Activated T-cell treated with anti-CD3 and anti-CD28 coated beads, Interleukin-2, amount 50 U/mL, for 4 hours (primary cell): ENCODE measurements at regions not wholly inside any gene's neighbourhood (a gene's known extent, or its start where the extent isn't known, plus 50 kb on each side); places are given as distances from the start of the nearest gene placed in this dataset.
"Not testable (repeated sequence)": the region's sequence is repeated elsewhere in the genome, so short reads cannot be mapped to it uniquely, and the experiment has no call there.

Source experiments
- ATAC-seq, 2 donors: fragments of 200-7000 bp; cut with Tn5 transposase; one replicate each; pipeline ENCODE4 v1.10.0; 2021
- DNase-seq: peaks from one replicate; pipeline ENCODE4 v3.0.0-alpha.2; 2020
- H3K27me3 Mint-ChIP-seq: one replicate; pipeline ENCODE4 v1.8.0; 2021; ENCODE audit warnings: low read depth, mixed read lengths
- H3K36me3 Mint-ChIP-seq: one replicate; pipeline ENCODE4 v1.8.0; 2022; ENCODE audit warnings: mixed read lengths; ENCODE audit not compliant: insufficient read depth
- H3K4me1 Mint-ChIP-seq: one replicate; pipeline ENCODE4 v1.8.0; 2021; ENCODE audit warnings: low read depth, mixed read lengths
- H3K4me3 Mint-ChIP-seq: one replicate; pipeline ENCODE4 v1.8.0; 2021; ENCODE audit warnings: mild to moderate bottlenecking, moderate library complexity, mixed read lengths
- H3K9me3 Mint-ChIP-seq: one replicate; pipeline ENCODE4 v1.8.0; 2021; ENCODE audit warnings: mixed read lengths

DNA sequence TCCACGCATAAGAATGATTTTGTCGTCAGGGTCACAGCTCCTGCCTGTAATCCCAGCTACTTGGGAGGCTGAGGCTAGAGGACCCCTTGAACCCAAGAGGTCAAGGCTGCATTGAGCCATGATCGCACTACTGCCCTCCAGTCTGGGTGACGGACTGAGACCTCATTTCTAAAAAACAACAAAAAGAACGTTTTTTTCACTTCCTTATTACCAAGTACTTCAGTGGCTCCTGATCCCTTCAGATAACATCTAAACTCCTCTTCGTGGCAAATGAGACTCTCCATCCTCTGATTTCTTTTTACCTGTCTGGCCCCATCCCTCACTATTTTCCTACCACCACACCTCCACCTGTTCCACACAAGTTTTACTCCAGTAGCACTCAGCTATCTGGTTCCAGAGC is 105.4 kb upstream of the TLK1 start:
- Mint-ChIP-seq H3K27me3 (no peaks in the 10 kb centered on the region), H3K4me3 (no peak overlapping the region), H3K9me3 (no peaks in the 10 kb centered on the region), H3K4me1 (peaks cover 15% of the 10 kb centered on the region), H3K36me3 (no peaks in the 10 kb centered on the region)
- DNase-seq, result no peak
- no peak for ATAC-seq

DNA sequence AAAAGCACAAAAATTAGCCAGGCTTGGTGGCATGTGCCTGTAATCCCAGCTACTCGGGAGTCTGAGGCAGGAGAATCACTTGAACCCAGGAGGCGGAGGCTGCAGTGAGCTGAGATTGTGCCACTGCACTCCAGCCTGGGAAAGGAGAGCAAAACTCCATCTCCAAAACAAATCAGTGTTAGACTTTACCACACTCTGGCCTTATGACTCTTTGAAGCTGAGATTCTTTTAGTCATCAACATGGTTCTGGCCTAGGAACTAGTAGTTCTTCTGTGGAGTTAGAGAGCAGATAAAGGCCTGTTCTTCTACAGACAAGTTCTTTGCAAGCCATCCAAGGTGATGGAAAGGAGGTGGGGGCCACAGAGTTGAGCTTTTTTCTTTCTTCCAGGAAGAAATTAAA is 100.8 kb upstream of the TLK1 start:
- H3K4me3 Mint-ChIP-seq, H3K27me3 Mint-ChIP-seq, H3K9me3 Mint-ChIP-seq, ATAC-seq, DNase-seq, H3K36me3 Mint-ChIP-seq: not testable (repeated sequence)
- H3K4me1 Mint-ChIP-seq, result peaks cover 29% of the 10 kb centered on the region

DNA sequence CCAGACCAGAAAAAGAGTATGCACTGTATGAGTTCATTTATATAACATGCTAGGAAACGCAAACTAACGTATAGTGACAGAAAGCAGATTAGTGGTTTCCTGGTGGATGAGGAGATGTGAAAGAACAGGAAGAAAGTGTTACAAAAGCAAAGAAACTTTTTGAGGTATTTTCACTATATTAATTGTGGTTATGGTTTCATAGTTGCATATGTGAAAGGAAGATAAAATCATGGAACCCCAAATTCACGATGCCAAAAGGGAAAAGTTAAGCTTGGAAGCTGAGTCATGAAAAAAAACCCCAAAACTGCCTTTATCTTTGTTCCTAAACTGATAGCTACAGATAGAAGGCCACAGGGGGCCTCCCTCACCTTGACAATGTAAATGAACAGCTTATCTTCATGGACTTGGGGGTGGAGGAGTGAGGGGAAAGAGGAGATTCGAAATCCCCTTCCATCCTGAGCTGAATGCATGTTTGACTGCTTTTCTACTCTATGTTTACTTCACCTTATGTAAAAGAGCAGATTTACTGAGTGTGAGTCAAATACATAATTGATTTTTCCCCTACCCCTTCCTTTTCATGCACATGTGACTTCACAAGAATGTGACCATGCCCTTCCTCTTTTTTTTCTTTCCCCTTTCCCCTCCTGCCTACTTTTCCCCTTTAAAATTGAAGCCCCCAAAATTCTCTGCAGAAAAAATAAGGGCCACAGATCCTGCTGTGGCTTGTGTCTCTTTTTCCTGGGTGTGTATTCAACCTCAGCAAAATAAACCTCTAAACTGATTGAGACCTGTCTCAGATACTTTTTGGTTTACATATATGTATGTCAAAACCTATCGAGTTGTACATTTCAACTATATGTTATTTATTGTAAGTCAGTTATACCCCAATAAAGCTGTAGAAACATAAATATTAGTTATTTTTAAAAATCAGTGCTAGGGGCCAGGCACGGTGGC is 100.1 kb upstream of the TLK1 start:
- DNase-seq, result no peak
- peak; percentile 95 to 97 for ATAC-seq
- H3K9me3 Mint-ChIP-seq, result no peaks in the 10 kb centered on the region
- peaks cover 29% of the 10 kb centered on the region for H3K4me1 Mint-ChIP-seq
- H3K4me3 Mint-ChIP-seq, result no peak overlapping the region
- H3K36me3 Mint-ChIP-seq, result no peaks in the 10 kb centered on the region
- H3K27me3 Mint-ChIP-seq, result no peaks in the 10 kb centered on the region

DNA sequence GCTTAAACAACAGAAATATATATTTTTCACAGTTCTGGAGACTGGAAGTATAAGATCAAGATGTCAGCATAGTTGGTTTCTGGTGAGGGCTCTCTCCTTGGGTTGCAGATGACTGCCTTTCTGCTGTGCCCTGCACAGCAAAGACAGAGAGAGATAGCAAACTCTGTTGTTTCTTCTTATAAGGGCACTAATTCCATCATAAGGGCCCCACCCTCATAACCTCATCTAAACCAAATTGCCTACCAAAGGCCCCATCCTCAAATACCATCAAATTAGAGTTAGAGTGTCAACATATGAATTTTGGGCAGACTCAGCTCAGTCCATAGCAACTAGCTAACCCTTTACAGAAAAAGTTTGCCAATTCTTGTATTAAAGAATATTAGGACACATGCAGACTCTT is 94.0 kb upstream of the TLK1 start:
- no peaks in the 10 kb centered on the region for H3K27me3 Mint-ChIP-seq
- no peaks in the 10 kb centered on the region for H3K36me3 Mint-ChIP-seq
- DNase-seq (no peak), ATAC-seq (no peak)
- H3K4me3 Mint-ChIP-seq, result no peak overlapping the region
- no peaks in the 10 kb centered on the region for H3K9me3 Mint-ChIP-seq
- peaks cover 5% of the 10 kb centered on the region for H3K4me1 Mint-ChIP-seq

DNA sequence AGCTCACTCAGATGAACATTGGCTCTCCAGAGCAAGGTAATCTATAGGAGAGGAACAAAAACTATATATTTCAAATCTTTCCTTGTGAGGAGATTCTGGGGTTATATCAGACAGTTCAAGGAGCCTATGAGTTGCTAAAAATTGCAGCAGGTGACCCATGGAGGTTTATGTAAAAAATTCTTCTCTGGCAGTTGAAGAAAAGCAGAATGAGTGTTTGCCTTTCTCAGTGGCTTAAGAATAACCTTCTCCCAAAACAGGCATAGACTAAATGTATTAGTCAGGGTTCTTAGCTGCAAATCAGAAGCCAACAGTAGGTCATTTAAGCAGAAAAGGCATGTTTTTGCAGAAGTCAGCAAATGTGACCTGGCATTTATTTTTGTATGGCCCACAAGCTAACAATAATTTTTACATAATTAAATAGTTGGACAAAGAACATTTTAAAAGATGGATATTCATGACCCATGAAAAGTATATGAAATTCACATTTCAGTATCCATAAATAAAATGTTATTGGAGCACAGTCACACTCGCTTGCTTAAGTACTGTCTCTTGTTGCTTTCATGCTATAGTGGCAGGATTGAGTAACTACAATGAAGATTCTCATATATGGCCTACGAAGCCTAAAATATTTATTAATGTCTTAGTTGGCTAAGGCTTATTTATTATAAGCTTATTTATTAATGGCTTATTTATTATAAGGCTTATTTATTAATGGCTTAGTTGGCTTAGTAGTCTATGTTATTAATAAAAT is 93.4 kb upstream of the TLK1 start:
- no peak for ATAC-seq
- no peaks in the 10 kb centered on the region for H3K27me3 Mint-ChIP-seq
- no peaks in the 10 kb centered on the region for H3K9me3 Mint-ChIP-seq
- H3K4me1 Mint-ChIP-seq, result peaks cover 11% of the 10 kb centered on the region
- DNase-seq, result no peak
- H3K36me3 Mint-ChIP-seq, result no peaks in the 10 kb centered on the region
- no peak overlapping the region for H3K4me3 Mint-ChIP-seq

DNA sequence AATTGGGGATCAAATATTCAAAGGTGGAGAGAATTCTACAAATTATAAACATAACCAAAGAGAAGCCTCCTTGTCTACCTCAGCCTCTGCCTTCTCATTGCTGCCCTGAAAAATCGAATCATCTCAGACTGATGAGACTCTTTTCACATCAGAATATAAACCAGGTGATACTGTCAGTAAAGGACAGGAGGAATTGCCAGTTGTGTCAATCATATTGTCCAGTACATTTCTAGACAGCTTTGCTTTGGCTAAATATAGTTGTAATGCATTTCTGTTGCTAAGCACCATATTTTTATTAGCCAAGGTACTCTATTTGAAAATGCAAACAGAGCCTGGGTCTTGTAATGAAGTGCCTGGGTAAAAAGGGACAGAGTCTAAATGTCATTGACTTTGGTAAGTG is 92.6 kb upstream of the TLK1 start:
- H3K4me3 Mint-ChIP-seq, result no peak overlapping the region
- H3K36me3 Mint-ChIP-seq, result no peaks in the 10 kb centered on the region
- ATAC-seq (no peak), DNase-seq (no peak)
- no peaks in the 10 kb centered on the region for H3K27me3 Mint-ChIP-seq
- H3K9me3 Mint-ChIP-seq, result no peaks in the 10 kb centered on the region
- H3K4me1 Mint-ChIP-seq, result peaks cover 19% of the 10 kb centered on the region

DNA sequence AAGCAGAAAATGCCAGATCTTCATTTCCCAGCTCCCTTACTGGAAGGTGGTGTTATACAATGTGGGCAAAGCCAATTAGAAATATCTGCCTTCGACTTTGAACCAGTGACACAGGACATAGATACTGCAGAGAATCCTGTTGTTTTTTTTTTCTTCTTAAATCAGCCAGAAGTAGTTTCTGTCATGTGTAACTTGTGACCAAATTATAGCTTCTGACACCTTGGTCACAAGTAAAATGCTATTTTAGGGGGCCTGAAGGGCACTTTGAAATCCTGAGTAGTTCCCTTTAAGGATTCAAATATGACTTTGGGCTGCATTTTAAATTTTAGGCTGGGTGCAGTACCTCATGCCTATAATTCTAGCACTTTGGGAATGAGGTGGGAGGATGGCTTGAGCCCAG is 89.0 kb upstream of the TLK1 start:
- Mint-ChIP-seq H3K27me3 (no peaks in the 10 kb centered on the region), H3K4me3 (no peak overlapping the region), H3K36me3 (peaks cover 5% of the 10 kb centered on the region), H3K4me1 (peaks cover 48% of the 10 kb centered on the region), H3K9me3 (peaks cover 12% of the 10 kb centered on the region)
- DNase-seq (no peak), ATAC-seq (no peak)

DNA sequence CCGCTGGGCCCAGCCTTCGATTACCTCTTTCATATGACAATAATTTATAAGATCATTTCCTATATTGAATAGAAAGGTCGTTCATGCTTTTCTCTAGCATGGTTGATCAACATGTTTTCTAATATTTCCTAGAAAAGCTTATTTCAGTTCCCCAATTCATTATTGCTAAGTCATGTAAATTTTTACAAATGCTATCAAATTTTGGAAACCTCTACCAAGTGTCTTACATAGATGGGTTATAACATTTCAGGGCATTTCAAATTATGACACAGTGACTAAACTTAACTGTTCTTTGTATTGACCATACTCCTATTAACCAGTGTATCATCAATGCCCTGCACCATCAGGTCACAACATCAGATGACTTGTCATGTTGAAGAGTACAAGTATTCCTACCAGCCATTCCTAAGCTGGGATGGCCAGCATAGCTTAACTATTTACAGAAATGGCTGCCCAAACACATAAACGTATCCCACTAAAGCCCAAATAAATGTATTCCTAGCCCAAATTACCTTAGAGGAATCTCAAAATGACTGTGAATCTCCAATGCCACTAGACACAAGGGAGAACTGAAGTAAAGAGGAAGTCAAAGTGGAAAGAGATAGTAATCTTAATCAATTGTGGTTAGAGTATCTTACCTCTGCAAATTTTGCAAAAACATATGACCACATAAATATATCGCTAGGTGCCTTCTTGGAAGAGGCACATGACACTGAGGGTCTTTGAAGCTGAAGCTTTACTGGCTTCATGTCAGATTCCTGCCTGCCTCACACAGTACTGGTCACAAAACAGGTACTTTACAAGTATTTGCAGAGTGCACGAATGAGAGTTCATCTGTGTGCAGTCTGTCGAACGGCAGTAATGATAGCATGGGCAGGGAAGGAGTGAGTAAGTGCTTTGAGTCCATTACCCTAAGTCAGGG is 87.3 kb upstream of the TLK1 start:
- peaks cover 52% of the 10 kb centered on the region for H3K4me1 Mint-ChIP-seq
- H3K4me3 Mint-ChIP-seq, result peak overlapping the region; percentile 9
- DNase-seq (no peak), ATAC-seq (peak; percentile 81 to 82)
- no peaks in the 10 kb centered on the region for H3K27me3 Mint-ChIP-seq
- H3K36me3 Mint-ChIP-seq, result peaks cover 5% of the 10 kb centered on the region
- H3K9me3 Mint-ChIP-seq, result peaks cover 15% of the 10 kb centered on the region

DNA sequence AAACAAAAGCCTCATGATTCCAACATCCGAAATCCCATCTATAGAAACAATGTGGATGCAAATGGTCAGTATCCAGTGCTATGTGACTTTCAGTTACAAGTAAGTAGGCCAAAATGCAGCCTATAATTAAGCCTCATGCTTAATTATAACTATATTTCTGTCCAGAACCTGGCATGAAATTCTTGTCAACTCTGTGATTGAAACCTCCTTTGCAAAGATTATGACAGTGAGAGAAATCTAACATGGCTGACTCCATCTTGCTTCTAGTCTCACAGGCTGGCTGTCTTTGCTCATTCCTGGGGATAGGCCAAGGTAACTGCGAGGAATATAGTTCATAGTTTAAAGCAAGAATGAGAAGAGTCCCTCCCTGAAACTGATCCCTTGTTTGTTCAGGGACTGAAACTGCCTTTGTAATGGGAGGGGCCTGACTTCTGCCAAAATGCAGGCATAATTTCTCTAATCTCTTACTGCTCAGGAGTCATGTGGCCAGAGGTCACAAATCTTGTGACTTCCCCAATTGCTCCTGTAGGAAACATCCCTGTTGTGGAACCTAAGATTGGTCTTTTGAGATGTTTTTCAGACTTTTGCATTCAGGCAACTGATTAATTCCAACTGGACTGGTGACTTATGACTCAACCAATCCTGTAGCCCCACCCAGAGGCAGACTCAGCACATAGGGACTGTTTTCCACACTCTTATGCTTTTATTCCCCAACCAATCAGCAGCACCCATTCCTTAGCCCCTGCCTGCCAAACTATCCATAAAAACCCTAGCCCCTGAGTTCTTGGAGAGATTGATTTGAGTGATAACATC is 84.5 kb upstream of the TLK1 start:
- ATAC-seq (no peak), DNase-seq (no peak)
- Mint-ChIP-seq H3K27me3 (no peaks in the 10 kb centered on the region), H3K4me3 (no peak overlapping the region), H3K4me1 (peaks cover 51% of the 10 kb centered on the region), H3K9me3 (peaks cover 15% of the 10 kb centered on the region), H3K36me3 (peaks cover 5% of the 10 kb centered on the region)

DNA sequence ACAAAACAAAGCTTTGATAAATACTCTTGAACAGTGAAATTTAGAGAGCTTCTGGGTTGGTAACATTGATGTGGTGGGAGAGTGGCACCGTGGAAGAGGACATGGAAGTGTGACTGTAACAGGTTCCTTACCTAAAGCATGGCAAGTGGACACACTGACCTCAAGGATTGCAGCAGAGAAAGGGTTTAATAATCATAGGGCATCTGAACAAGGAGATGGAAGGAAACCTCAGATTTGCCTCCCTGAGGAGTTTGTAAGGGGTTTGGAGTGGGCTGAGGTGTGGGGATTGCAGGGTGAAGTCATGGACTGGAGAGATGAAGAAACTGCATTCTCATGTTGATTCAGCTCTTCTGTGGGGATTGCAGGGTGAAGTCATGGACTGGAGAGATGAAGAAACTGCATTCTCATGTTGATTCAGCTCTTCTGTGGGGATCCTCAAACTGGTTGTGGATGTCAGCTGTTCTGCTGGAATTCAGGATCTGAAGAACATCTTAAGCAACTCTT is 83.8 kb upstream of the TLK1 start:
- peaks cover 15% of the 10 kb centered on the region for H3K9me3 Mint-ChIP-seq
- no peaks in the 10 kb centered on the region for H3K27me3 Mint-ChIP-seq
- peaks cover 45% of the 10 kb centered on the region for H3K4me1 Mint-ChIP-seq
- ATAC-seq, result no peak
- H3K36me3 Mint-ChIP-seq, result peaks cover 5% of the 10 kb centered on the region
- no peak overlapping the region for H3K4me3 Mint-ChIP-seq
- DNase-seq, result no peak

DNA sequence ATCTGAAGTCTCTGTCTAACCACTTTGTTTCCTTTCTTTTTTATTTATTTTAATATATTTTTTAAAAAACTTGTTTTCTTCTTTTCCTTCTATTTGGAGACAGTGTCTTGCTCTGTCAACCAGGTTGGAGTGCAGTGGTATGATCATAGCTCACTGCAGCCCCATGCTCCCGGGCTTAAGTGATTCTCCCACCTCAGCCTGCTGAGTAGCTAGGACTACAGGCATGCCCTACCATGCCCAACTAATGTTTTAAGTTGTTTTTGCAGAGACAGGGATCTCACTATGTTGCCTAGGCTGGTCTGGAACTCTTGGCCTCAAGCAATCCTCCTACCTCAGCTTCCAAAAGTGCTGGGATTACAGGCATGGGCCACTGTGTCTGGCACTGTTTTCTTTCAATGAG is 81.1 kb upstream of the TLK1 start:
- no peaks in the 10 kb centered on the region for H3K27me3 Mint-ChIP-seq
- H3K4me1 Mint-ChIP-seq, result peaks cover 26% of the 10 kb centered on the region
- H3K9me3 Mint-ChIP-seq, result peaks cover 15% of the 10 kb centered on the region
- ATAC-seq (no peak), DNase-seq (no peak)
- peaks cover 5% of the 10 kb centered on the region for H3K36me3 Mint-ChIP-seq
- no peak overlapping the region for H3K4me3 Mint-ChIP-seq

DNA sequence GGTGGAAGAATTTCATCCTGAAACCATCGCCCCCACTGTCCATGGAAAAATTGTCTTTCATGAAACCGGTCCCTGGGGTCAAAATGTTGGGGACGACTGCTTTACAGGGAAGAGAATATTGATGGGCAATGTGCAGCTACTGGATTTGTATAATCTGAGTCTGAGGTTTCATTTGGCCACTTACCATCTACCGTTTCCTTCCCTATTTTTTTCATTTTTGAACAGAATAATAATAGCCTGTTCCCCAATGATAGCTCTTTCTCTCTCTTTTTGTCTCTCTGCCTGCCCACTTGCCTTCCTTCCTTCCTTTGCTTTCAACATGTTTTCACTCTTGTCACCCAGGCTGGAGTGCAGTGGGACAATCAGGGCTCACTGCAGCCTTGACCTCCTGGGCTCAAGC is 78.3 kb upstream of the TLK1 start:
- no peak for DNase-seq
- Mint-ChIP-seq H3K4me3 (no peak overlapping the region), H3K27me3 (no peaks in the 10 kb centered on the region), H3K4me1 (peaks cover 7% of the 10 kb centered on the region), H3K9me3 (no peaks in the 10 kb centered on the region), H3K36me3 (no peaks in the 10 kb centered on the region)
- ATAC-seq, result no peak

DNA sequence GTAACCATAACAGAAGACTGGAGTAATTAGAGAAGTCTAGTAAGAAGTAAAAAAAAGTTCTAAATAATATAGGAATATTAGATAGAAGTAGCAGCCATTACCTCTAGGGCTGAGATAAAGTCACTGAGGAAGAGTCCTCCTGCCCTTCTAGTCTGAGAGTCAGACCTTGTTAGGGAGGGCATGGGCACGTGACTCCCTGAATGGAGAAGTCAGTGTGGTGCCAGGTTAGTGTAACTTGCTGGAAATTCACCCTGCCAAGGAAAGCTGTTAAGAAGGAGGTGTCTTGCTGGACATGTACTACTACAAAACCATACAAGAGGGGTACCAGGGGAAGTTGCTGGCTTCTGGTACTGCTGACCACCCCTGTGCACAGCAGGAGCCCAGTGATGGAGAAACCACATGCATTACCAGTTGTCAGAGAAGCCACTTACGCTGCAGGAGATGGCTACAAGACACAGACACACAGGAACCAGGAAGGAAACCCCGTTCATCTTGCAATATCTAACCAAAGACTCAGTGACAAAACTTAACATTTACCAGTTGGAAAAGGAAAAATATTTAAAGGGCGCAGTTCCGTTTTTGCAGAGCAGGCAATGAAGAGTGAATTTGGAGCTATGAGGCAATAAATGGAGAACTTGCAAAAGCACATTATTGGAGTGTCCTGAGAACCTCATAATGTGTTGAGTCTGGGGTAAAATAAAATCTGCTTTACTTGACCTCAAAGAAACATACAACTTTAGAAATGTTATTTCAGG is 77.2 kb upstream of the TLK1 start:
- no peak overlapping the region for H3K4me3 Mint-ChIP-seq
- no peaks in the 10 kb centered on the region for H3K9me3 Mint-ChIP-seq

More for the DNA sequence above, 77.2 kb upstream of the TLK1 start:
- ATAC-seq (no peak), DNase-seq (no peak)
- Mint-ChIP-seq H3K4me1 (peaks cover 7% of the 10 kb centered on the region), H3K27me3 (no peaks in the 10 kb centered on the region), H3K36me3 (no peaks in the 10 kb centered on the region)
